Cerebellar cortex (tissue), 1 donor: ENCODE measurements at regions not wholly inside any gene's neighbourhood (a gene's known extent, or its start where the extent isn't known, plus 50 kb on each side); places are given as distances from the start of the nearest gene placed in this dataset.
"Not testable (repeated sequence)": the region's sequence is repeated elsewhere in the genome, so short reads cannot be mapped to it uniquely, and the experiment has no call there.

Source experiments
- DNase-seq: peaks from one replicate; pipeline ENCODE4 v3.0.0-alpha.2; 2015; ENCODE audit warnings: low spot score

GRCh38 chr10:133785846-133786602, 159.4 kb upstream of the FRG2B start:
- DNase-seq, result not testable (repeated sequence)

GRCh38 chr10:133785178-133785577, 158.6 kb upstream of the FRG2B start:
- DNase-seq, result not testable (repeated sequence)

DNA sequence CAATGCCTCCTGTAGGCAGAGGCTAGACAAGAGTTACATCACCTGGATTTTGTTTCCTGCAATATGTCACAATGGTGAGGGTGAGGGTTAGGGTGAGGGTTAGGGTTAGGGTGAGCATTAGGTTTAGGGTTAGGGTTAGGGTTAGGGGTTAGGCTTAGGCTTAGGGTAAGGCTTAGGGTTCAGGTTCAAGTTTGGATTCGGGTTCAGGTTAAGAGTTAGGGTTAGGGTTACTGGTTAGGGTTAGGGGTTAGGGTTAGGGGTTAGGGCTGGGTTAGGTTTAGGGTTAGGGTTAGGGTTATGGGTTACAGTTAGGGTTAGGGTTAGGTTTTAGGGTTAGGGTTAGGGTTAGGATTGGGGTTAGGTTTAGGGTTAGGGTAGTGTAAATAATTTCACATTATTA, 138.7 kb upstream of the FRG2B start:
- not testable (repeated sequence) for DNase-seq

GRCh38 chr10:133764823-133765209, 138.2 kb upstream of the FRG2B start:
- not testable (repeated sequence) for DNase-seq

DNA sequence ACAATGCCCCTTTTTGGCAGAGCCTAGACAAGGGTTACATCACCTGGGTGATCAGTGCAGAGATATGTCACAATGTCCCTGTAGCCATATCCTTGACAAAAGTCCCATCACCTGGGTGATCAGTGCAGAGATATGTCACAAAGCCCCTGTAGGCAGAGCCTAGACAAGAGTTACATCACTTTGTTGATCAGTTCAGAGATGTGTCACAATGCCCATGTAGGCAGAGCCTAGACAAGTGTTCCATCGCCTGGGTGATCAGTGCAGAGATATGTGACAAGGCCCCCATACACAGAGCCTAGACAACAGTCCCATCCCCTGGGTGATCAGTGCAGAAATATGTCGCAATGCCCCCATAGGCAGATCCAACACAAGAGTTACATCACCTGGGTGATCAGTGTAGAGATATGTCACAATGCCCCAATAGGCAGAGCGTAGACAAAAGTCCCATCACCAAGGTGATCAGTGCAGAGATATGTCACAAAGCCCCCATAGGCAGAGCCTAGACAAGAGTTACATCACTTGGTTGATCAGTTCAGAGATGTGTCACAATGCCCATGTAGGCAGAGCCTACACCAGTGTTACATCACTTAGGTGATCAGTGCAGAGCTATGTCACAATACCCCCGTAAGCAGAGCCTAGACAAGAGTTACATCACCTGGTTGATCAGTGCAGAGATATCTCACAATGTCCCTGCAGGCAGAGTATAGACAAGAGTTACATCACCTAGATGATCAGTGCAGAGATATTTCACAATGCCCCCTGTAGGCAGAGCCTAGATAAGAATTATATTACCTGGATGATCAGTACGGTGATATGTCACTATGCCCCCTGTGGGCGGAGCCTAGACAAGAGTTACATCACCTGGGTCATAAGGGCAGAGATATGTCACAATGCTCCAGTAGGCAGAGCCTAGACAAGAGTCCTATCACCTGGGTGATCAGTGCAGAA, 137.6 kb upstream of the FRG2B start:
- DNase-seq, result peak; percentile 0

- not testable (repeated sequence) for DNase-seq
These were observed 136.6 kb upstream of the FRG2B start for GRCh38 chr10:133763190-133763589.

GRCh38 chr10:133753545-133753944, 127.0 kb upstream of the FRG2B start:
- not testable (repeated sequence) for DNase-seq
